ENCODE measurements at regions not wholly inside any gene's neighbourhood (a gene's known extent, or its start where the extent isn't known, plus 50 kb on each side); places are given as distances from the start of the nearest gene placed in this dataset.

- no peak for TF ChIP-seq CTCF (conservative IDR thresholded peaks at IDR 0.05; ENCODE audit: low read length)
- no peak for TF ChIP-seq EZH2phosphoT487 (IDR thresholded peaks at IDR 0.05; ENCODE audit: borderline replicate concordance, low read depth, low read length)
Observed at GRCh38 chr21:18899261-18899660, 495.7 kb upstream of the TMPRSS15 start.

All from OCI-LY7 (cell line).